ENCODE measurements at regions not wholly inside any gene's neighbourhood (a gene's known extent, or its start where the extent isn't known, plus 50 kb on each side); places are given as distances from the start of the nearest gene placed in this dataset.

GRCh38 chr11:86129740-86130540, 61.1 kb upstream of the PICALM start:
- no peak overlapping the region for H3K4me3 Mint-ChIP-seq
- DNase-seq (no peak), ATAC-seq (replicated peaks) (peak; percentile 74 to 88)
- H3K27ac Mint-ChIP-seq = no peak overlapping the region
- peaks cover 0 to 3% of the 10 kb centered on the region in 2 donors for H3K9me3 Mint-ChIP-seq
- H3K36me3 Mint-ChIP-seq = no peaks in the 10 kb centered on the region
- peaks cover 6 to 13% of the 10 kb centered on the region in 2 donors for H3K4me1 Mint-ChIP-seq
- no peaks in the 10 kb centered on the region for H3K27me3 Mint-ChIP-seq

GRCh38 chr11:86128914-86129313, 60.0 kb upstream of the PICALM start:
- Mint-ChIP-seq H3K27me3 (no peaks in the 10 kb centered on the region), H3K36me3 (no peaks in the 10 kb centered on the region), H3K27ac (no peak overlapping the region), H3K4me1 (peaks cover 12 to 21% of the 10 kb centered on the region in 2 donors), H3K4me3 (no peak overlapping the region), H3K9me3 (peaks cover 0 to 3% of the 10 kb centered on the region in 2 donors)
- ATAC-seq (replicated peaks) (no peak), DNase-seq (no peak)

- no peaks in the 10 kb centered on the region for H3K36me3 Mint-ChIP-seq
- no peaks in the 10 kb centered on the region for H3K27me3 Mint-ChIP-seq
- DNase-seq (no peak), ATAC-seq (replicated peaks) (no peak)
- H3K4me3 Mint-ChIP-seq = no peak overlapping the region
- peaks cover 18 to 37% of the 10 kb centered on the region in 2 donors for H3K4me1 Mint-ChIP-seq
- H3K9me3 Mint-ChIP-seq = peaks cover 0 to 3% of the 10 kb centered on the region in 2 donors
- H3K27ac Mint-ChIP-seq = no peak overlapping the region
Measured at GRCh38 chr11:86126862-86127261, 58.0 kb upstream of the PICALM start.

- Mint-ChIP-seq H3K27ac (no peak overlapping the region), H3K4me1 (peaks cover 12 to 27% of the 10 kb centered on the region in 2 donors), H3K9me3 (peaks cover 0 to under 1% of the 10 kb centered on the region in 2 donors), H3K27me3 (no peaks in the 10 kb centered on the region), H3K36me3 (no peaks in the 10 kb centered on the region), H3K4me3 (no peak overlapping the region)
- DNase-seq = no peak
- ATAC-seq (replicated peaks) = peak in 1 of 2 donors; percentile 34
Measured at GRCh38 chr11:86124251-86125233, 55.7 kb upstream of the PICALM start.

- Mint-ChIP-seq H3K36me3 (no peaks in the 10 kb centered on the region), H3K27ac (no peak overlapping the region), H3K4me3 (no peak overlapping the region), H3K4me1 (peaks cover 14 to 25% of the 10 kb centered on the region in 2 donors), H3K9me3 (no peaks in the 10 kb centered on the region), H3K27me3 (no peaks in the 10 kb centered on the region)
- DNase-seq = no peak
- ATAC-seq (replicated peaks) = peak; percentile 63 to 88
Measured at GRCh38 chr11:86122773-86123172, 53.9 kb upstream of the PICALM start.

GRCh38 chr11:86120807-86121206, 51.9 kb upstream of the PICALM start:
- Mint-ChIP-seq H3K9me3 (no peaks in the 10 kb centered on the region), H3K4me1 (peaks cover 29 to 42% of the 10 kb centered on the region in 2 donors), H3K27me3 (no peaks in the 10 kb centered on the region), H3K4me3 (no peak overlapping the region), H3K36me3 (no peaks in the 10 kb centered on the region), H3K27ac (no peak overlapping the region)
- no peak for ATAC-seq (replicated peaks)
- no peak for DNase-seq

- no peaks in the 10 kb centered on the region for H3K27me3 Mint-ChIP-seq
- DNase-seq (no peak), ATAC-seq (replicated peaks) (no peak)
- no peaks in the 10 kb centered on the region for H3K9me3 Mint-ChIP-seq
- no peak overlapping the region for H3K4me3 Mint-ChIP-seq
- no peak overlapping the region for H3K27ac Mint-ChIP-seq
- no peaks in the 10 kb centered on the region for H3K36me3 Mint-ChIP-seq
- H3K4me1 Mint-ChIP-seq = peaks cover 32 to 46% of the 10 kb centered on the region in 2 donors
Measured at GRCh38 chr11:86119906-86120305, 51.0 kb upstream of the PICALM start.

- Mint-ChIP-seq H3K4me3 (no peak overlapping the region), H3K27ac (no peak overlapping the region), H3K36me3 (no peaks in the 10 kb centered on the region), H3K27me3 (no peaks in the 10 kb centered on the region), H3K9me3 (no peaks in the 10 kb centered on the region), H3K4me1 (peaks cover 26 to 39% of the 10 kb centered on the region in 2 donors)
- ATAC-seq (replicated peaks) = no peak
- no peak for DNase-seq
Measured at GRCh38 chr11:86119077-86119476, 50.2 kb upstream of the PICALM start.

All from stimulated activated naive B cell treated with anti-CD40 and anti-IgM and Interleukin-4, amounts not matched to agents 10 μg/mL and 1 μg/mL and 100 μg/mL, for 72 hours (primary cell).